Mesendoderm (in vitro differentiated cells): ENCODE measurements at regions not wholly inside any gene's neighbourhood (a gene's known extent, or its start where the extent isn't known, plus 50 kb on each side); places are given as distances from the start of the nearest gene placed in this dataset.

Experiments used
- DNase-seq: peaks from one replicate; pipeline ENCODE4 v3.0.0; 2013
- H2AK5ac ChIP-seq: 2 replicates; pipeline ENCODE4 v1.6.1; 2013; ENCODE audit warnings: low read length, inconsistent platforms
- H2BK120ac ChIP-seq: 2 replicates; pipeline ENCODE4 v1.6.1; 2013; ENCODE audit warnings: low read depth, mild to moderate bottlenecking, low read length, moderate library complexity, mixed read lengths
- H2BK15ac ChIP-seq: replicated peaks from 2 replicates; pipeline ENCODE4 v1.6.1; 2013; ENCODE audit warnings: low read depth, mild to moderate bottlenecking, moderate library complexity
- H2BK5ac ChIP-seq: 2 replicates; pipeline ENCODE4 v1.6.1; 2013; ENCODE audit warnings: low read length, inconsistent platforms
- H3K18ac ChIP-seq: 2 replicates; pipeline ENCODE4 v1.6.1; 2013; ENCODE audit warnings: mild to moderate bottlenecking, low read length, mixed read lengths
- H3K23ac ChIP-seq: one replicate; pipeline ENCODE4 v1.6.1; 2013; ENCODE audit warnings: low read length
- H3K27ac ChIP-seq: 2 replicates; pipeline ENCODE4 v1.5.1; 2013; ENCODE audit warnings: low read depth, mild to moderate bottlenecking, inconsistent platforms, low read length, moderate library complexity
- H3K27me3 ChIP-seq: 2 replicates; pipeline ENCODE4 v1.6.1; 2013; ENCODE audit warnings: low read length, control low read depth, mild to moderate bottlenecking, inconsistent platforms; ENCODE audit not compliant: insufficient read depth, poor library complexity
- H3K36me3 ChIP-seq: 2 replicates; pipeline ENCODE4 v1.6.1; 2013; ENCODE audit warnings: low read length, inconsistent platforms; ENCODE audit not compliant: control insufficient read depth, insufficient read depth
- H3K4ac ChIP-seq: one replicate; pipeline ENCODE4 v1.6.1; 2013; ENCODE audit warnings: low read depth, mild to moderate bottlenecking, low read length, moderate library complexity
- H3K4me1 ChIP-seq: 2 replicates; pipeline ENCODE4 v1.6.1; 2013; ENCODE audit warnings: low read depth, low read length, inconsistent platforms; ENCODE audit not compliant: control insufficient read depth
- H3K4me2 ChIP-seq: 2 replicates; pipeline ENCODE4 v1.6.1; 2013; ENCODE audit warnings: low read length
- H3K4me3 ChIP-seq: 2 replicates; pipeline ENCODE4 v1.5.1; 2013; ENCODE audit warnings: mild to moderate bottlenecking, low read length
- H3K56ac ChIP-seq: one replicate; pipeline ENCODE4 v1.6.1; 2013; ENCODE audit warnings: low read length
- H3K79me1 ChIP-seq: 2 replicates; pipeline ENCODE4 v1.6.1; 2013; ENCODE audit warnings: low read length, inconsistent platforms
- H3K79me2 ChIP-seq: 2 replicates; pipeline ENCODE4 v1.6.1; 2013; ENCODE audit warnings: mild to moderate bottlenecking, low read length; ENCODE audit not compliant: control insufficient read depth, insufficient read depth
- H3K9ac ChIP-seq: 2 replicates; pipeline ENCODE4 v1.6.1; 2013; ENCODE audit warnings: low read length, inconsistent platforms
- H4K5ac ChIP-seq: one replicate; pipeline ENCODE4 v1.6.1; 2013; ENCODE audit warnings: low read length
- H4K8ac ChIP-seq: one replicate; pipeline ENCODE4 v1.6.1; 2013; ENCODE audit warnings: low read depth, mild to moderate bottlenecking, control low read depth, low read length, moderate library complexity
- WGBS: extraction: QIAGEN DNeasy Blood & Tissue Kit; methylation state at CpG from one replicate; pipeline ENCODE4 v1.1.7; 2013; ENCODE audit warnings: low lambda C conversion rate, missing lambda C conversion rate; ENCODE audit not compliant: insufficient coverage; ENCODE audit errors: extremely low coverage; 5-methylcytosine and 5-hydroxymethylcytosine counted together

- no peaks in the 10 kb centered on the region for H3K79me1 ChIP-seq
- no peak overlapping the region for H2BK5ac ChIP-seq
- no peak overlapping the region for H3K4me3 ChIP-seq
- no peak overlapping the region for H3K4ac ChIP-seq
- no peaks in the 10 kb centered on the region for H3K27me3 ChIP-seq
- no peak overlapping the region for H3K23ac ChIP-seq
- H3K18ac ChIP-seq: no peak overlapping the region
- no peak overlapping the region for H3K56ac ChIP-seq
- H3K4me1 ChIP-seq: no peaks in the 10 kb centered on the region
- DNase-seq: no peak
- H3K9ac ChIP-seq: no peak overlapping the region
- no peak overlapping the region for H4K8ac ChIP-seq
- H2AK5ac ChIP-seq: no peak overlapping the region
- no peaks in the 10 kb centered on the region for H3K79me2 ChIP-seq
- no peak overlapping the region for H2BK15ac ChIP-seq
- H3K36me3 ChIP-seq: no peaks in the 10 kb centered on the region
- no peak overlapping the region for H3K27ac ChIP-seq
- H3K4me2 ChIP-seq: no peak overlapping the region
- no CpG with 5 or more reads among the region's 2 CpGs for WGBS
- no peak overlapping the region for H2BK120ac ChIP-seq
- H4K5ac ChIP-seq: no peak overlapping the region
These were observed 52.3 kb upstream of the ABCC9 start for GRCh38 chr12:21993438-21993981.

GRCh38 chr12:21992823-21993222 is 51.6 kb upstream of the ABCC9 start:
- Histone ChIP-seq H3K36me3 (no peaks in the 10 kb centered on the region), H3K4me1 (no peaks in the 10 kb centered on the region), H3K79me2 (no peaks in the 10 kb centered on the region), H3K27me3 (no peaks in the 10 kb centered on the region), H3K23ac (no peak overlapping the region), H3K9ac (no peak overlapping the region), H4K8ac (no peak overlapping the region), H3K4me2 (no peak overlapping the region), H3K56ac (no peak overlapping the region), H3K4ac (no peak overlapping the region), H3K27ac (no peak overlapping the region), H2BK15ac (no peak overlapping the region), H4K5ac (peak overlapping the region; percentile 30), H2AK5ac (no peak overlapping the region), H3K18ac (peak overlapping the region; percentile 28), H2BK5ac (peak overlapping the region; percentile 11), H2BK120ac (no peak overlapping the region), H3K4me3 (no peak overlapping the region), H3K79me1 (no peaks in the 10 kb centered on the region)
- no peak for DNase-seq
- no CpG with 5 or more reads among the region's 3 CpGs for WGBS

GRCh38 chr12:21991526-21991925 is 50.3 kb upstream of the ABCC9 start:
- H2BK15ac ChIP-seq: no peak overlapping the region
- H3K27ac ChIP-seq: no peak overlapping the region
- H2BK5ac ChIP-seq: no peak overlapping the region
- no peak overlapping the region for H4K8ac ChIP-seq
- H3K4me3 ChIP-seq: no peak overlapping the region
- WGBS: no CpG with 5 or more reads among the region's 4 CpGs
- DNase-seq: no peak
- H3K9ac ChIP-seq: no peak overlapping the region
- no peak overlapping the region for H3K4me2 ChIP-seq
- H3K36me3 ChIP-seq: no peaks in the 10 kb centered on the region
- no peak overlapping the region for H4K5ac ChIP-seq
- H3K27me3 ChIP-seq: no peaks in the 10 kb centered on the region
- H3K4ac ChIP-seq: no peak overlapping the region
- H3K23ac ChIP-seq: no peak overlapping the region
- H3K4me1 ChIP-seq: no peaks in the 10 kb centered on the region
- no peak overlapping the region for H2AK5ac ChIP-seq
- H3K56ac ChIP-seq: no peak overlapping the region
- no peaks in the 10 kb centered on the region for H3K79me2 ChIP-seq
- no peak overlapping the region for H2BK120ac ChIP-seq
- no peak overlapping the region for H3K18ac ChIP-seq
- no peaks in the 10 kb centered on the region for H3K79me1 ChIP-seq
